ENCODE measurements at regions not wholly inside any gene's neighbourhood (a gene's known extent, or its start where the extent isn't known, plus 50 kb on each side); places are given as distances from the start of the nearest gene placed in this dataset.

- no peak for TF ChIP-seq CTCF (IDR thresholded peaks at IDR 0.05)
- no peak for TF ChIP-seq POLR2A (IDR thresholded peaks at IDR 0.05)
- TF ChIP-seq EP300 (IDR thresholded peaks at IDR 0.05), result no peak
Observed at GRCh38 chr12:91633206-91633605, 450.6 kb upstream of the DCN start.
